KG1 (cell line): ENCODE measurements at regions not wholly inside any gene's neighbourhood (a gene's known extent, or its start where the extent isn't known, plus 50 kb on each side); places are given as distances from the start of the nearest gene placed in this dataset.

ENCODE experiments used
- DNase-seq: peaks from one replicate; lab custom pipeline; 2025; lab: John Stamatoyannopoulos, UW

GRCh38 chr1:4270651-4271337 lies 370.7 kb upstream of the C1orf174 start:
- no peak for DNase-seq

GRCh38 chr1:4271338-4271998 lies 371.4 kb upstream of the C1orf174 start:
- DNase-seq: no peak

DNA sequence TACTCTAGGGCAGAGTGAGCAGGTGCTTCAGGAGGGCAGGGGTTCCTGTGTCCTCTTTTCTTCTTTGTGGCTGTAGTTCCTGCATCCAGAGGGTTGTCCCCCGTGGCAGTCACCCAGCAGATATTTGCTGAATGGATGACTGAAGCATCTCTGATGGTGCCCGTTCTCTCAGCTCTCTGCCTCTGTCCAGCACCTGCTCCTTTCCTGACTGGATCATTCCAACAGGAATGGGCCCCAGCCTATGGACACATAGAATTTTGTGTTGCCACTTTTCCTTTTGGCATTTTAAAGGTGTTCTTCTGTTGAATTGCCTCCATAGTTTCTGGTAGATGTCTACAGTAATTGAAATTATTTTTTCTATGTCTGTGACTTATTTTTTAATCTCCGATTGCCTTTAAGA lies 372.5 kb upstream of the C1orf174 start:
- no peak for DNase-seq

DNA sequence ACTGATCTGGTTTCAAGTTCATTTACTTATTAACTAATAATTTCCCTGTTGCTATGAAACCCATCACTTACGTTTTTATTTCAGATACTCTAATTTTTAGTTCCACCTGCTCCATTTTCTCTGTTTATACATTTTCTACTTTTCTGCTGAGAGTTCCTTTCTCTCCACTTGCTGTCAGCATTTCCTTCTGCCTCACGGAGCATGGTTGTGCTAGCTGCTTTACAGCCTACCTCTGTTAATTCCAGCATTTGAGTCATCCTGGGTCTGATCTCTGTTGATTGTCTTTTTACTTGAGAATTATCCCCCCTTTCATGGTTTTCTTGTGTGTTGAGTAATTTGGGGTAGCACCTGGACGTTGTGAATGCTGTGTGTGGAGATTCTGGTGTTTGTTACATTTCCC lies 373.2 kb upstream of the C1orf174 start:
- no peak for DNase-seq

DNA sequence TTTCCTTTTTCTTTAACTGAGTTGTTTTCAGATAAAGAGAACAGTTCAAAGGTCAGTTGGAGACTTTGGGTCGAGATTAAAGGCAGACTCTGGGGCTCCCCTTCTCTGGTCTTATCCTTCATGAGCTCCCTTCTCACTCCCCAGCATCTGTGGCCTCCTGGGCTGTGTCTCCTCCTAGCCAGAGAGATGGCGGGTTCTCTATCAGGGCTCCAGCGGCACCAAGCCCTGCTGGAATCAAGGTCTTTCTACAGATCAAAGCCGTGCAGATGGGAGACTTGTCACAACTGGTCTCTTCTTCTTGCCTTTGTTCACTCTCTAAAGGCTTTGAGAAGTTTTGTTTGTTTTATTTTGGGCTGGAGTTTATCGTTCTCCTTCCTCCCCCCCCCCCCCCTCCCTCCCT lies 373.7 kb upstream of the C1orf174 start:
- no peak for DNase-seq

DNA sequence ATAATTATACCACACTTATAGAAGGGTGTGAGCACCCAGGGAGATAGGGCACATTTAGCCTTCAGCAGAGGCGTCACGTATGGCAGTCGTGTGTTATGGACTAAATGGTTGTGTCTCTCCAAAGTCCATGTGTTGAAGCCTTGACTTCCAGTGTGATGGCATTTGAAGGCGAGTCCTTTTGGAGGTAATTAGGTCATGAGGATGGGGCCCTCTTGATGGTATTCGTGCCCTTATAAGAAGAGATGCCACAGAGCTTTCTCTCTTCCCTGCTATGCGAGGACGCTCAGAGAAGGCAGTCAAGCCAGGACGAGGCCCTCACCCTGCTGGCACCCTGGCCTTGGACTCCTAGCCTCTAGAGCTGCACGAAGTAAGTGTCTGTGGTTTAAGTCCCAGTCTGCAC lies 375.0 kb upstream of the C1orf174 start:
- DNase-seq: no peak

DNA sequence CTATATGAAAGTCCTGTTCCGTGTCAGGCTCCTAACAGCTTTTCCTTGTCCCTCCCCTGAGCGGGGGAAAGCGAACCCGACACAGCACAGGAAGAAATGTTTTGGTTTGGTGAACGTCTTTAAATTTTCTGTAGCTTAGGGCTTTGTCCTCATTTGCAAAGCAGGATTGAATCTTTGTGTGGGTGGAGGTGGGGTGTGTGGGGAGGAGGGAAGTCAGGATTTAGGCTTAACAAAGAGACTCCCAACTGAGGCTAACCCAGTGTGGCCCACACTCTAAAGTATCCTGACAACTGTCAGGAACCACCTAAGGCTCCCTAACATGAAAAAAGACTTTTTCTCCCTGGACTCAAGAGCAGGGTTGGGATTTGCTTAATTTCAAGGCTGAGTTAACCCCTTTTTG lies 376.2 kb upstream of the C1orf174 start:
- no peak for DNase-seq

DNA sequence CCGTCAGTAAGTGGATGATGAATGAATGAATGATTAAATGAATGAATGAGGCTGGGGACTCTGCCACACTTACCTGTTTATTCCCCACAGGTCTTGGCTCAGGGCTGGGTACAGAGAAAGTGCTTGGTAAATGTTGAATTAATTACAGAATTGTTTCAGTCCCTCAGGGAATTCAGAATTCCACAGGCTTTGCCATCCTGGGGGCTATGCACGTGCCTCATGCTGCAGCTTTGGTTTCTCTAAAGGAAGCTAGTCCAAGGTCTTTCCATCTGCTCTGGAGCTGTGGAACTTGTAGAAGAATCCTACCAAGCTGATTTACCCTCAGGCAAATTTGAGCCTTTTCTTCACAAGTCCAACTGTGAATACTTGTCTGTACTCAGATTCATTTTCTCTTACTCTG lies 376.8 kb upstream of the AJAP1 start:
- no peak for DNase-seq

DNA sequence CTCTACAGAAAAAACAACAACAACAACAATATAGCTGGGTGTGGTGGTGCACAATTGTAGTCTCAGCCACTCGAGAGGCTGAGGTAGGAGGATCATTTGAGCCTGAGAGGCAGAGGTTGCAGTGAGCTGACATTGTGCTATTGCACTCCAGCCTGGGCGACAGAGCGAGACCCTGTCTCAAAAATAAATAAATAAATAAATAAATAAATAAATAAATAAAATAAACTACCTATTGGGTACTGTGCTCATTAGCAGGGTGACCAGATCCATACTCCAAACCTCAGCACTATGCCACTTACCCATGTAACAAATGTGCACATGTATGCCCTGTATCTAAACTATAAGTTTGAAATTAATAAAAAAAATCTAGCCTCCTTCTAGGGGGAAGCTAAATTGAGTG lies 369.4 kb upstream of the AJAP1 start:
- DNase-seq: no peak

GRCh38 chr1:4292861-4293260 lies 361.5 kb upstream of the AJAP1 start:
- no peak for DNase-seq

- no peak for DNase-seq
Observed at GRCh38 chr1:4298361-4299083, 355.9 kb upstream of the AJAP1 start.

- DNase-seq: no peak
Observed at GRCh38 chr1:4301007-4301406, 353.4 kb upstream of the AJAP1 start.

DNA sequence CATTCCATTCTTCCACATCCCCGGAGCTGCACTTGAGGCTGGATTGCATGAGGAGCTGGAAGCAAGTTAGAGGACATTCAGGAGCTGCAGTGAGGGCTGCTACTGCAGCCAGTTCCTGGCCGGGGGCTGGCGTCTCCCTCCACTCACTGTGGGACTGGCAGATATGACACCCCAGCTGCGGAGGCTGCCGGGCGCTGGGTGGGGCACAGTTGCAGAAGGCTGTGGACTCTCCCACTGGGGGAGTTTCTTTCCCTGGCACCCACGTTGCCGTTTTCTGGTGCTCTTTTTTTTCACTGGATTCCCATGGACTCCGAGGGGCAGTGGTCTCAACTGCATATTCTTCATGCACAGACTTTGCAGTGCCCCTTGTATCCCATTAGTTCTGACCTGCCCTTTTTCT lies 351.1 kb upstream of the AJAP1 start:
- DNase-seq: no peak

DNA sequence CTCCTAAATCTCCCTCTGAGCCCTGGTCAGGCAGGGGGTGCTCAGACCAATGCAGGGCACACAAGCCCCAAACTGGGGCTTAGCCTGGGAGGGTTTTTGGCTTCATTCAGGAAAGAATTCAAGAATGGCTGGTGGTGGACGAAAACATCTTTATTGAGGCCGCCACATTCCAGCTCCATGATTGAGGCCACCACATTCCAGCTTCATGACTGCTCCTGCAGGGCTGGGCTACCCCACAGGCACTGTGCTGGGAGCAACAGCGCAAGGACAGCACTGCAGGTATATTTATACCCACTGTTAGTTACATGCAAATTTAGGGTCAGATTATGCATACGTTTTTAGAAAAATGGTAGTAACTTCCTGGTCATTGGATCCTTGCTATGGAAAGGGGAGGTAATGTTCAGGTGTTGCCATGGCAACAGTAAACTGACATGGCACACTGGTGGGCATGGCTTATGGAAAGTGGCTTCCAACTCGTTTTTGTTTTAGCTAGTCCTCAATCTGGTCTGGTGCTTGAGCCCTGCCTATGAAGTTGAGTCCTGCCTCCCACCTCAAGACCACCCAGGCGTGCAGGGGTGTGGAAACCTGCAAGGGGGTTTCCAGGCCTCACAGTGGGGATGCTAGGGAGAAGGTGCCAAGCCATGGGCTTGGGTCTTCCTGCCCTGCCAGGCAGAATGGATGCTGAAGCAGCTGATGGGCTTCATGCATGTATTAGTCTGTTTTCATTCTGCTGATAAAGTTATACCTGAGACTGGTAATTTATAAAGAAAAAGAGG lies 348.7 kb upstream of the AJAP1 start:
- DNase-seq: no peak

DNA sequence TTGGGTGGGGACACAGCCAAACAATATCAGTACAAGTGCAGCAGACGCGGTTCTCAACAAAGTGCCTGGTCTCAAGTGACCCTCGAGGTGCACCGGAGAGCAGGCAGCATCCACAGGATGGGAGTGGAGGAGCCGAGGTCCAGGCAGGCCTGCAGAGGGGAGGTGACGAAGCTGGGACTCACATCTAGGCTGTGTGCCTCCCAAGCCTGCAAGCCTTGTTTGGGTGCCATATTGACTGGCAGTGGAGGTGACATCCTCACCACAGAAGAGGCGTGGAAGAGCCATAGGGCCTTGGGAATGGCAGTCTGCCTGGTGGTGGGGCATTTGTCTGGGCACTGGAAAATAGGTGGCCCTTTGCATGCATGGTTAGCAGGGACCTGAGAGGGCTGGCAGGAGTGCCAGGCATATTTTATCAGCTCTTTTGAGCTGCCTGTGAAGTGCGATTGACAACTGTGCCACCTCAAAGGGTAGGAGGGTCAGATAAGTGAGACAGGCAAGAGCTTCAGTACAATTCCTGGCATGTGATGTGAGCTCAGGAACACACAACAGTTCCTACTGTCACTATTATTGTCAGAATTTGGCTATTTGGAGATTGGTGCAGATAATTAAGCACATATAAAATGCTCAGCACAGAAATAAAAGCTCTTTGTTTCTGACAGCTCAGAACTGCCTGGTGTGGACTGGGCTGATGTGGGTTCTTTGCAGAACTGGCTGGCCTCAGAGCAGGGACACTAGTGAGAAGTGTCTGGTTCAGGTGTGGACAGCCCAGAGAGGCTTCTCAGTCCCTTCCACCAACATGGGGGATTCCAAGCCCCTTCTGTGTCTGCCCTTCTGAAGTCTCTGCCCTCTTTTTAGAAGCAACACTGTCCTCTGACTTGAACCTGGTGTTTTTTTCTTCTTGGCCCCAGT lies 347.6 kb upstream of the AJAP1 start:
- DNase-seq: no peak

- DNase-seq: no peak
Observed at GRCh38 chr1:4307468-4307845, 347.0 kb upstream of the AJAP1 start.

- no peak for DNase-seq
Observed at GRCh38 chr1:4307911-4308545, 346.4 kb upstream of the AJAP1 start.

DNA sequence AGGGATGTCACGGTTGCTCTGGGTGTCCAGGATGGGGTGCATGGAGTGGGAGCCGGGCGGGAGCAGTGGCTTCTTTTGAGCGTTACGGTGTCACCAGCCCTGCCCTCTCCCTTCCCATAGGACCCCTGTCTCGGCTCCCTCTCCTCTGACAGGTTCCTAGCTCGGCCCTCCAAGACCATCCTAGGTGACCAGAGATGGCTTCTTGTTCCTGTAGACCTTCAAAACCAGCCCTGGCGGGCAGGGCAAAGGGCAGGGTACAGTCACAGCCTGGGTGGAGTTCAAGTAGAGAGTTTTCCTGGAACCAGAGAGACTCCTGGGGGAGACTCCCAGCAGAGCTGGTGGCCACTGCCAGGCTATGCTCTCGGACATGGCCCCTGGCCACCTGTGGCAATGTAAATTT lies 345.6 kb upstream of the AJAP1 start:
- no peak for DNase-seq

GRCh38 chr1:4309676-4310320 lies 344.6 kb upstream of the AJAP1 start:
- no peak for DNase-seq

GRCh38 chr1:4310396-4310923 lies 343.9 kb upstream of the AJAP1 start:
- no peak for DNase-seq
